ENCODE measurements at regions not wholly inside any gene's neighbourhood (a gene's known extent, or its start where the extent isn't known, plus 50 kb on each side); places are given as distances from the start of the nearest gene placed in this dataset.

- Histone ChIP-seq H4K20me1 (replicated peaks; ENCODE audit: control insufficient read depth, extremely low read depth, insufficient read depth, low read length) (no peaks in the 10 kb centered on the region), H3K36me3 (ENCODE audit: control insufficient read depth in 2 of 2, extremely low read depth in 1 of 2, insufficient read depth in 2 of 2, low read length in 2 of 2) (no peaks in the 10 kb centered on the region), H3K79me2 (ENCODE audit: control insufficient read depth, insufficient read depth, low read length) (no peaks in the 10 kb centered on the region), H3K4me3 (replicated peaks in 1 of 3; ENCODE audit: insufficient read depth in 1 of 3, low read depth in 1 of 3, low read length in 3 of 3) (no peak overlapping the region), H3K4me1 (ENCODE audit: control insufficient read depth, extremely low read depth, insufficient read depth, low read length) (no peaks in the 10 kb centered on the region), H3K9me1 (replicated peaks; ENCODE audit: control insufficient read depth, extremely low read depth, insufficient read depth, low read length) (no peaks in the 10 kb centered on the region), H3K9ac (replicated peaks; ENCODE audit: extremely low read depth, insufficient read depth, low read length) (no peak overlapping the region), H3K27me3 (ENCODE audit: control insufficient read depth in 2 of 2, insufficient read depth in 2 of 2, low read length in 2 of 2) (no peaks in the 10 kb centered on the region), H3K4me2 (ENCODE audit: insufficient read depth, low read length) (no peak overlapping the region), H3K27ac (ENCODE audit: insufficient read depth, low read depth, low read length) (no peak overlapping the region), H2AFZ (ENCODE audit: low read depth, low read length) (no peak overlapping the region), H3K9me3 (replicated peaks; ENCODE audit: control insufficient read depth, insufficient read depth, low read length) (no peaks in the 10 kb centered on the region)
- intact Hi-C loops (cut with micrococcal nuclease) (no loop called here), dilution Hi-C loops (cut with MboI; ENCODE audit: extremely low pct_ligation_motif_present, low sequenced_read_pairs) (no loop called here)
- TF ChIP-seq, protein P1, sequence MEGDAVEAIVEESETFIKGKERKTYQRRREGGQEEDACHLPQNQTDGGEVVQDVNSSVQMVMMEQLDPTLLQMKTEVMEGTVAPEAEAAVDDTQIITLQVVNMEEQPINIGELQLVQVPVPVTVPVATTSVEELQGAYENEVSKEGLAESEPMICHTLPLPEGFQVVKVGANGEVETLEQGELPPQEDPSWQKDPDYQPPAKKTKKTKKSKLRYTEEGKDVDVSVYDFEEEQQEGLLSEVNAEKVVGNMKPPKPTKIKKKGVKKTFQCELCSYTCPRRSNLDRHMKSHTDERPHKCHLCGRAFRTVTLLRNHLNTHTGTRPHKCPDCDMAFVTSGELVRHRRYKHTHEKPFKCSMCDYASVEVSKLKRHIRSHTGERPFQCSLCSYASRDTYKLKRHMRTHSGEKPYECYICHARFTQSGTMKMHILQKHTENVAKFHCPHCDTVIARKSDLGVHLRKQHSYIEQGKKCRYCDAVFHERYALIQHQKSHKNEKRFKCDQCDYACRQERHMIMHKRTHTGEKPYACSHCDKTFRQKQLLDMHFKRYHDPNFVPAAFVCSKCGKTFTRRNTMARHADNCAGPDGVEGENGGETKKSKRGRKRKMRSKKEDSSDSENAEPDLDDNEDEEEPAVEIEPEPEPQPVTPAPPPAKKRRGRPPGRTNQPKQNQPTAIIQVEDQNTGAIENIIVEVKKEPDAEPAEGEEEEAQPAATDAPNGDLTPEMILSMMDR (IDR thresholded peaks at IDR 0.05; ENCODE audit: extremely low read depth in 1 of 2, insufficient read depth in 1 of 2, low read depth in 1 of 2, low read length in 2 of 2), result no peak
- no peak for TF ChIP-seq POLR2AphosphoS5 (IDR thresholded peaks at IDR 0.05; ENCODE audit: insufficient read depth, low read depth, low read length)
- TF ChIP-seq MYC (IDR thresholded peaks at IDR 0.05; ENCODE audit: low read depth, low read length), result no peak
- no peak for TF ChIP-seq JUN (IDR thresholded peaks at IDR 0.05; ENCODE audit: borderline replicate concordance, insufficient read depth, insufficient read length, low read depth)
- TF ChIP-seq EZH2 (IDR thresholded peaks at IDR 0.05; ENCODE audit: borderline replicate concordance, low read depth, low read length, severe bottlenecking), result no peak
- TF ChIP-seq FOS (IDR thresholded peaks at IDR 0.05; ENCODE audit: borderline replicate concordance, insufficient read depth, low read length), result no peak
- TF ChIP-seq GATA2 (IDR thresholded peaks at IDR 0.05; ENCODE audit: insufficient read depth, insufficient read length, low read depth, low read length), result no peak
- no peak for TF ChIP-seq MAX (IDR thresholded peaks at IDR 0.05; ENCODE audit: insufficient read depth, insufficient read length)
- no peak for TF ChIP-seq POLR2A (IDR thresholded peaks at IDR 0.05; ENCODE audit: low read depth, low read length)
- FAIRE-seq (no peak), DNase-seq (ENCODE audit: low read depth, low spot score) (no peak)
- BruUV-seq (replicated peaks), result no TSS peak
- ChIA-PET CTCF (no interaction called here), POLR2A (no interaction called here)
Observed at GRCh38 chr13:82797876-82798275, 1084.4 kb downstream of the SLITRK1 start.

Data from endothelial cell of umbilical vein (primary cell).